AG09309 (cell line): ENCODE measurements at regions not wholly inside any gene's neighbourhood (a gene's known extent, or its start where the extent isn't known, plus 50 kb on each side); places are given as distances from the start of the nearest gene placed in this dataset.

Source experiments
- DNase-seq: peaks from one replicate; pipeline ENCODE4 v3.0.0-alpha.2; 2010; ENCODE audit warnings: low read depth
- H3K4me3 ChIP-seq: 2 replicates; pipeline ENCODE4 v1.5.1; 2011; ENCODE audit warnings: mild to moderate bottlenecking, low read depth, low read length, moderate library complexity; ENCODE audit not compliant: control insufficient read depth
- CTCF ChIP-seq: IDR thresholded peaks from 2 replicates; pipeline ENCODE4 v1.5.1; 2011; ENCODE audit warnings: mild to moderate bottlenecking, low read depth, low read length, inconsistent platforms; ENCODE audit not compliant: insufficient read depth, control insufficient read depth; ENCODE audit errors: missing control alignments

- H3K4me3 ChIP-seq = no peak overlapping the region
- TF ChIP-seq CTCF = no peak
- no peak for DNase-seq
These were observed 214.2 kb upstream of the PCSK2 start for GRCh38 chr20:17012546-17013226.

GRCh38 chr20:17014217-17014616, 212.6 kb upstream of the PCSK2 start:
- DNase-seq = no peak
- no peak overlapping the region for H3K4me3 ChIP-seq
- TF ChIP-seq CTCF = no peak

GRCh38 chr20:17014756-17015366, 212.0 kb upstream of the PCSK2 start:
- H3K4me3 ChIP-seq = no peak overlapping the region
- no peak for DNase-seq
- no peak for TF ChIP-seq CTCF

- DNase-seq = no peak
- no peak for TF ChIP-seq CTCF
- no peak overlapping the region for H3K4me3 ChIP-seq
These were observed 209.6 kb upstream of the PCSK2 start for GRCh38 chr20:17017232-17017631.

- H3K4me3 ChIP-seq = no peak overlapping the region
- no peak for DNase-seq
- no peak for TF ChIP-seq CTCF
These were observed 205.4 kb upstream of the PCSK2 start for GRCh38 chr20:17021481-17021880.

- no peak for TF ChIP-seq CTCF
- no peak overlapping the region for H3K4me3 ChIP-seq
- no peak for DNase-seq
These were observed 203.8 kb upstream of the PCSK2 start for GRCh38 chr20:17023036-17023435.
